GM18907 (cell line): ENCODE measurements at regions not wholly inside any gene's neighbourhood (a gene's known extent, or its start where the extent isn't known, plus 50 kb on each side); places are given as distances from the start of the nearest gene placed in this dataset.
A peak's percentile ranks its signal among the peaks of the same experiment; 100 is the strongest.
"Not testable (repeated sequence)": the region's sequence is repeated elsewhere in the genome, so short reads cannot be mapped to it uniquely, and the experiment has no call there.

ENCODE experiments used
- ATAC-seq: cut with Tn5 transposase; IDR thresholded peaks from one replicate; pipeline ENCODE4 v1.9.1; 2021; ENCODE audit warnings: mild to moderate bottlenecking, moderate library complexity; ENCODE audit not compliant: unreplicated experiment

DNA sequence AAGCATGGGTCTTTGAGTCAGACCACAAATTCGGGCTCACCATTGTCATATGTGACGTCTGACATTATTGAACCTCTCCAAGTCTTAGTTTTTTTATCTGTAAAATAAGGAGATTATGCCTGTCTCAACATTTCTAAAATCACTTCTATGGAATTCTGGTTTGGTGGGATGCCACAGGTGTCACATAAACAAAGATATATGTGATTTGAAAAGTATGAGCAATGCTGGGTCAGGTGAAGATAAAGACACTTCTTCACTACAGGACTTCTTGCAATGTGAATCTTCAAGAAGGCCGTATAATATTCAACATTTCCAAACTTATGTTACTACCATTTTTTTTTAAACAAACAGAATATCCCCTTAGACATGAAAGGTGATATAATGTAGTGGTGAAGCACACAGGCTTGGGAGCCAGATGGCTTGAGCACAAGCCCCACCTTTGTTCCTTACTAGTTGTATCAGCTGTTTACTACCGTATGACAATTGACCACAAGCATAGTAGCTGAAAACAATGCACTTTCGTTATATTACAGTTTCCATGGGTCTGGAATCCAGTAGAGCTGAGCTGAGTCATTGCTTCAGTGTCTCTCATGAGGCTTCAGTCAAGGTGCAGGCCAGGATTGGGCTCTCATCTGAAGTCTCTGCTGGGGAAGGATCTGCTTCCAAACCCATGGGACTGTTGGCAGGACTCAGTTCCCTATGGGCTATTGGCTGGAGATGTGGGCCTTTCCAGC is 87.7 kb downstream of the UTP18 start:
- no peak for ATAC-seq

DNA sequence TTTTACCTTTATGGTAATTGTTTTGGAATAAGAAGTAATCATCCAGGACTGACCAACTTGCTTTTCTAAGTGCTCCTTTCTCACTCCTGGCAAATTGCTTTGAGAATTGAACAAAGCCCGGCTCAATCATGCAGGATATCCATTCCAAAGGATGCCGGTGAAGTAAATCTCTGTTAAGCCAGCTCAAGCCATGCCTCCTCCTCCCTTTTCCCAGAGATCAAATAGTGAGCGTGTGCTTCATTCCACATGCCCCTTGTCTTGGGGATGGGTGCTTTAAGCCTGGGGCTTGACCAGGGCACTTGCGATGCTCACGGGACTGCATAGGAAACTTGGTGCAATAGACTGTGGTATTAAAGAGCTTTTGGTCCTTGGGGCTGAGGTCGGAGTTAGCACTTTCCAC is 90.7 kb downstream of the UTP18 start:
- no peak for ATAC-seq

DNA sequence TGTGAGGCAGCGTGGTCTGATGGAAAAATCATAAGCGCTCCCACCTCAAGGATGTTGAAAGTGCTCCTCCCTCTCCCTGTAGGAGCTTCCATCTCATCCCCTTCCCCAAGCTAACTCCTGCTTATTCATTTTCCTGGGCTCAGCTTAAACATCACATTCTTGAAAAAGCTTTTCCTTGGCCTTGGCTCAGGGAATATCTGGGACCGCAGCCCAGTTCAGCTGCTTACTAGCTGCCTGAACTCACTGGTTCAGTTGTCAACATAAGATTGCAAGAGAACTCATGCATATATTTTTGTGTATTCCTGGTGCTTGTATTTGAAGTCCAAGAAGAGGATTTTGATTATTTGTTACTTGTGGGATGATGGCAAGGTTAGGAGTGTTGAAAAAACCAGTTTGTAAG is 91.5 kb downstream of the UTP18 start:
- ATAC-seq, result no peak

DNA sequence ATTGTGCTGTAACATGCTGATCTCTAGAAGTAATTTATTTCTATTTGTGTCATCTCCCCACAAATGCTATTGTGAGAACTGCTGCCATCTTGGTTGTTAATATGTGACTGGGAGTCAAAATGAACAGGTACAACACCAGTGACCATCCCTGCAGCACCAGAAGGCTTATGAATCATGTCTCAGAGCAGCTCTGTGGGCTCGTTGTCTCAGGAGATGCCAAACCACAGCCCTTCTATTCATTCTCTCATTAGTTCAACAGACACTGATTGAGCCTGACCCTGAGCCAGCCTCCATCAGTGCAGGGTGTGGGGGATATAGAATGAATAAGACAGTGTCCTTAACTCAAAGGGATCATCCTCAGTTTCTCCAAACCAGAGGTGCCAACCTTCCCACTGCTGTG is 92.5 kb downstream of the UTP18 start:
- ATAC-seq, result no peak

DNA sequence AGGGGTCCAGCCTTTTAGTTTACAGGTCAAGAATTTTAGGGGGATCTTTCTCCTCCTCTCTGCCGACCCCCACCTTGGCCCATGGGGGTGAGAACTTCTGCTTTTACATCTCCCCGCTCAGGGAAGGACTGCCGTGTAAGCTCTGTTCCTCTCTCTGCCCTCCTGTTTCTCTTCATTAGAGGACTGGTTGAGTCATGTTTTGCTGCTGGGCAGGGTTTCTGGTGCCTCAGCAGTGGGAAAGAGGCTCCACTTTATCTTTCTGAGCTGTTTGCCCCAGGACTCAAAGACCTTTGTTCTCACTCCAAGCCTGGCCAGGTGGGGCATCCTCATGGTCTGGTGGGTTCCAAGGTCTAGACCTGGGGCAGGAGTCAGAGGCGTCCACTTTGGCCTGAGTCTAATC is 93.0 kb downstream of the UTP18 start:
- ATAC-seq, result no peak

- ATAC-seq, result no peak
Measured at GRCh38 chr17:51354936-51355335, 94.6 kb downstream of the UTP18 start.

DNA sequence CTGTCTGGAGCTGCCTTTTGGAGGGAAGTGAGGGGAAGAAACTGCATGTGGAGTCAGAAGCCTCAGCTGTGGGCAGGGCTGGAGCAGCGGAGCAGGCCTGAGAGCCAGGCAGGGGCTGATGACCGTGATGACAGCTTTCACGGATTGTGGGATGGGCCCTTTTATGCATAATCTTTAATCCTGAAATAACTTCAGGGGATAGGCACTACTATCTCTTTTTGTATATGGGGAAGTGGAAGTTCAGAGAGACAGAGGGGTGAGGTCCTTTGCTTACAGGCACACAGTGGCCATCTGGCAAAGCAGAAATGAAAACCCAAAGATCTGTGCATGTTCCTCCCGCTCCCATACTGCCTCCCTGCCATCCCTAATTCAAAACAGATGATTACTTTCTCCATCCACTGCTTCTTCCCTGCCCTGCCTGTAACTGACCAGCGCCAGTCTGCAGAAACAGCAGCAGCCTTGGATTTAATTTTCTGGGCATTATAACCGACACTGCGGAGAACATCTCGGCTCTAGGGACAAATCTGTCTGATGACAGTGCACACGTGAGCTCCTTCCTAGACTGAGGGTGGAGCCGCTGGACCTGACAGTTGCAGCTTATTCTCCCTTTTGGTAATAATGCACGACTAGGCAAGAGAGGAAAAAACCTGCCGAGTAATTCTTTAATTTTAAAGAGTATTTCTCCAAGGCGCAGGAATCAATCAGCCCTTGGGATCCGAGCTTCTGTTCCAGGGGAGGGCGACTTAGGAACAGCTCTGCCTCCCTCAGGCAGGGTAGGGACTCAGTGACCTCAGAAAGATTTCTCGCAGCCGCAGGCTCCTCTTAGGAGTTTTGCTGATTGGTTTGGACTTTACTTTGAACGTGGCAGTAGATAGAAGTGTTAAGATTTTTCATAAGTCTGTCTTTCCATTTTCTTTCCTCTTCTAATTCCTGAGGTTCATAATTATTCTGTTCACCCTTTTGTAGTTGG is 95.4 kb downstream of the UTP18 start:
- ATAC-seq, result no peak

- ATAC-seq, result no peak
Measured at GRCh38 chr17:51359055-51359454, 98.7 kb downstream of the UTP18 start.

DNA sequence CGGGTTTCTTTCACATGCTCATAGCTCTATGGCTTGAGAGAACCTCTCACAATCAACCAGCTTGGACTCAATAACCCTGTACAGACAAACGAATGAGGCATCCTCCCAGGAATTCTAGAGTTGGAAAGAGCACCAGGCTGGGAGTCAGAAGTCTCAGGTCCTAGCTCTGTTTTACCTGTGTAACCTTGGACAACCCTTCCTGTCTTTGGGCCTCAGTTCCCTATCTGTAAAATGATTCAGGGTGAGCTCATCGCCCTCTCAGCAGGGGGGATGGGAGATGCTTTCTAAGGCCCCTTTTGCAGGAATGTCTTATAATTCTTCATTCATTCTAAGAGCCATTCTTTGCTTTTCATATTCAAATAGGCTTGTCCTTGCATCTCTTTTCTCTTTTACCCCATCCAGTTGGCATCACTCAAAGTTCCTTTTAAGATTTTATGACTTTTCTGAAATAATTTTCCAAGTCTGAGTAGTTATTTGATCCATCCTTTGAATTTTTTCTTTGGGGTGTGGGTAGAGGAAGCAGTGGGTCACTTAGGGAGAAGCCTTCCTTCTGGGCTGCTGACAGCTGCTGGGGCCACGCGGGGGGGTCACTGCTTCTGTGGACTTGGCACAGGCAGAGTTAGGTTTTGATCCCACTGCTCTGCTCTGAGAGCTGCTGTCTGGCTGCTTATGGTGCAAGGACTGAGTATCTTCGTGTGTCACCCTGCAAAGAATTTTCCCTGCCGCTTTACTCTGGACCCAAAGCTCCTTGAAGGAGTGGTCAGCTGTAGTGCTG is 102.7 kb downstream of the UTP18 start:
- ATAC-seq, result no peak

DNA sequence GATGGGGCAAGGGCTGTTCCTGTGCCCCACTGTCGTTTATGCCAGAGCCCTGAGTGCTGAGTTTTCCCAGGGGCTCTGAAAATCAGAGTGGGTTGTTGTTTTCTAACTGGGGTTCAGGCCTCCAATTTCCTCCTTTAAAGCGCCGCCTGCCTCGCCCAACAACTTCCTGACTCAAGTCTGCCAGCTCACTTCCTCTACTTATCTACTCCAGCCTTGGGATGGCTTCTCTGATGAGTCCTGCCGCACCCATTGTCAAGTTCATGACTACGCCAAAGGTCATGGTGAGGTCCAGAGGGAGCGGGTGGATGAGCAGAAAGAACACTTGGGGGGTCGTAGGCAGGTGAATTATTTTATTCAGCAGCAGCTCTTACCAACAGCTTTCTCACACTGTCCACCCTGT is 104.7 kb downstream of the UTP18 start:
- ATAC-seq, result no peak

GRCh38 chr17:51366866-51367265 is 106.5 kb downstream of the UTP18 start:
- no peak for ATAC-seq

DNA sequence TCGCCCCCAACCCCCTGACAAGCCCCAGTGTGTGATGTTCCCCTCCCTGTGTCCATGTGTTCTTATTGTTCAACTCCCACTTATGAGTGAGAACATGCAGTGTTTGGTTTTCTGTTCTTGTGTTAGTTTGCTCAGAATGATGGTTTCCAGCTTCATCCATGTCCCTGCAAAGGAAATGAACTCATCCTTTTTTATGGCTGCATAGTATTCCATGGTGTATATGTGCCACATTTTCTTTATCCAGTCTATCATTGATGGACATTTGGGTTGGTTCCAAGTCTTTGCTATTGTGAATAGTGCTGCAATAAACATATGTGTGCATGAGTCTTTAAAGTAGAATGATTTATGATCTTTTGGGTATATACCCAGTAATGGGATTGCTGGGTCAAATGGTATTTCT is 107.5 kb downstream of the UTP18 start:
- ATAC-seq, result not testable (repeated sequence)

GRCh38 chr17:51371732-51372151 is 111.4 kb downstream of the UTP18 start:
- ATAC-seq, result peak; percentile 63

DNA sequence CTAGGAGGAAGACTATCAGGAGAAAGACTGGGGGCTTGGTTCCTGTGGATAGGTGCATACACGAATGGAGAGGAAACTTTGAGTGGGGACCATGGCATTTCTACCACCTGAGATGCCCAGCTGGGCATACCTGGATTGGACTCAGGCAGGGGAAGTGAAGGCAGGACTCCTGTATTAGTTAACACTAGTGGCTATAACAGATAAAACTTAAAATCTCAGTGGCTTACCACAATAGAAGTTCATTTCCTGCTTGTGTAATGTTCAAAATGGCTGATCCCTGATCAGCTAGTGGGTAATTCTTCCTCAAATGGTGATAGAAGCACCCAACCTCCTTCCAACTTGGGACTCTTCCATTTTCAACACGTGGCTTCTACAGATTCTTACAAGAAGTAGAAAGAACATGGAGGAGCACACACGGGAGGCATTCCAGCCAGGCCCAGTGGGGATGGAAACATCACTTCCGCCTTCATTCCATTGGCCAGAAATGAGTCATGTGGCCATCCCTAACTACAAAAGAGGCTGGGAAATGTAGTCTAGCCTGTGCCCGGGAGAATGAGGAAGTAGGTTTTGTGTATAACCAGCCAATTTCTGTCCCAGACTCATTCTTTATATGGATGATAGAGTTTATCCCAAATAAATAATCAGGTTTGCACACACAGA is 112.1 kb downstream of the UTP18 start:
- ATAC-seq, result peak; percentile 90

DNA sequence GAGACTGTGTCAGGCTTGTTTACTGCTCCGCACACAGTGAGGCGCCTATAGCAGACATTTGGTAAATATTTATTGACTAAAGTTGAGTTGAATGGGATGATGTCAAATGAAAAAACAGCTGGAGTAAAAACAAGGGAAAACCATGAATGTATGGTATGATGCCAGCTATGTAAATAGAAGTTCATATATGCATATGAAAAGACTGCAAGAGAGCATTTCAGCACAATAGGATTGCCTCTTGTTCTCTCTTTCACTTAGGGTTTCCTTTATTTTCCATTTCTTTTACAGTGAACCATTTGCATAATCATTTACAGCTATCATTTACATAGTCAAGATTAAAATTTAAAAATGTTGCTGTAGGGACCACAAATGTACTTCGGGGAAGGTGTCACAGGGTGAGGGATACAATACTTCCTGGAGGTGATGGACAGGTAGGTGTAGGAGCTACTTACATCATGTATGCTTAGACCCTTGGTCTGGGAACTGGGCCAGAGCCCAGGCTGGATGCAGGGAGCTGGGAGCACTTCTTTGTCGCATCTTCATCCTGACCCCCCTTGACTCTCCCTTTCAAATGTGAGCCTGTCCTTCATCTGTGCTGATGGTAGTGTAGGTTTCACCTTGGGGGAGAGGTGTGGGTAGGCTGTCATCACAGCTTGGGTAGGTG is 113.3 kb downstream of the UTP18 start:
- no peak for ATAC-seq

DNA sequence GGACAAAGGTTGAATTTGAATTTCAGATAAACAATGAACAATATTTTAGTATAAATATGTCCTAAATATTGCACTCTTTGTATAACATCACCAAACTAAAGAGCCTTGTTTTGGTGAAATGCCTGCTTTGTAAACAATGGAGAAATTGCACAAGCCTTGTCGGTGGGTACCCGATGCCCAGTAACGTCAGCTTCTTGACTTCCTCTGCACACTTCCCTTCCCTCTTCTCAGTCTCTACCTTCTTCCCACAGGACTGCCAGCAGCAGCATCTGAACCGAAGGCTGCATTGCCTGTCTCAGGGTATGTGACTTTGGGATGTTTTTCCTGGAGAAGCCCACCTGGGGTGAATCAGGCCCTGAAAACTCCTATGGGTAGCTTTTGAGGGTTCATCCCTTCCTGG is 113.9 kb downstream of the UTP18 start:
- ATAC-seq, result no peak

DNA sequence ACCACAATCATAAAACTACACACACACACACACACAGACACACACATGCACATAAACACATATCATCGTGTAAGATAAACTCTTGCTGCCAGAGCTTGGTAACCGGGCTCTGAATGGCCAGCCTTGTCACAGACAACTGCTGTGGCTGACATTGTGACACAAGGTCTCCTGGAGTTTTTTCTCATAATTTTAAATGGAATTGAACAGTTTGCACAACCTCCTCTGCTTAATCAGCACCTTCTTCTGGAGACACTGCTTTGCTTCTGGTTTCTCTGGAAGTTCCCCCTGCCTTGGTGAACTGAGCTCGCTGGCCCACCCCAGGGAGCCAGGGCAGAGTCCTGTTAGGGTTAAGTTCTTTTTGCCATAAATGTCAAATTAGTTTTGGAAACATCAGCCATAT is 115.4 kb downstream of the UTP18 start:
- ATAC-seq, result no peak

DNA sequence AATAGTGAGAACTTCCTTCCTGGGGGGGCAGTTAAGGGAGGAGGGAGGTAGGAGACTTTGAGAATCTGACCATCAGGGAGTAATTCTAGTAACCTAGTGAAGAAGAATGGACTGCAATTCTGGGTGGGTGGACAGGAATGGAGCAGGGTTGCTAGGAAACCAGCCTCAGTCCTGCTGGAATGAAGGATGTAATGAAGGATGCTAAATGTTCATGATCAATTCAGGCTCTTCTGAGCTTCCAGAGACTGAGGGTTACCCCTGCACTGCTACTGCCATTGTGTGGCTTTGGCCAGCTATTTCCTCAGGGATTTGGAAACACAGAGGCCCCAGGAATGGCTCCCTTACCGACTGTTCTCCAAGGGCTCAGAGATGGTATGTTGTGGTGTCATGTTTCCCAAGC is 116.4 kb downstream of the UTP18 start:
- ATAC-seq, result no peak

DNA sequence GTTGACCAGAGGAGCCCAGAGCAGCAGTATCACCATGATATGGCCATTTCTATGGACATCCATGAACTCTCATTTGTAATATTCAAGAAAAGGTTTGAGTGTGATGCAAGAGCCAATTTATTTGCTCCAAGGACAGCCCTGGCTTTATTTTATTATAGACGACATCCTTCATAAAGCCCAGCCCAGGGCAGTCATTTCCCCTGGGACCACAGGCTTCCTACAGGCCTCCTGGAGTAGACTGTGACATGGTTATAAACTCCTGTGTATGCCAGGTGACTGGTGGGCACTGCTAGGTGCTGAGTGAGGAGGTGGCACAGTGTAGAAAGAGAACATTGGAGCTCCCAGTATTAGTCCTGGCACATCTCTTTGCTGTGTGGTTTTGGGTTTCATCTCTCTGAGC is 120.9 kb downstream of the UTP18 start:
- no peak for ATAC-seq

DNA sequence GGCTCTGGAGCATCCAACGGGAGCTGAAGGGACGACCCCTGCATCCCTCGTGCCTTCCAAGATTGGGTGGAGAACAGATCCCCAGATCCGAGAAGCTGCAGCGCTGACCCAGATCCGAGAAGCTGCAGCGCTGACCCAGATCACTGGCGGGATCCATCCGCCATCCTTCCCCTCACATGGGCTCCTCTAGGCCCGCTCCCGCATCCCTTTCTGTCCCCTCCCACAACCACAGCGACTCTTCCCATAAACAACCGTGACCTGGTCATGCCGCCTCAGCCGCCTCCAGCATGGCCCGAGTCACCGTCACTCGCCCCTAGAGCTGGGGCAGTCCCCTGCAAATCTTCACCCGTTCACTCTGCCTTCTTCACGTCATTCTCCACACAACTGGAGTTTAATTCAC is 124.9 kb downstream of the UTP18 start:
- ATAC-seq, result no peak
